SK-N-MC (cell line): ENCODE measurements at regions not wholly inside any gene's neighbourhood (a gene's known extent, or its start where the extent isn't known, plus 50 kb on each side); places are given as distances from the start of the nearest gene placed in this dataset.

ENCODE experiments used
- EZH2 ChIP-seq: fragments of 200-600 bp; sonication (generic); IDR thresholded peaks from one replicate; pipeline ENCODE4 v1.6.1; 2017; ENCODE audit warnings: antibody characterized with exemption
- FOXP2 ChIP-seq: optimal IDR thresholded peaks from 2 replicates; pipeline ENCODE3; 2011; ENCODE audit warnings: mild to moderate bottlenecking, moderate library complexity; ENCODE audit not compliant: insufficient read depth; ENCODE audit errors: extremely low read length, control extremely low read depth
- POLR2AphosphoS5 ChIP-seq: IDR thresholded peaks from 2 replicates; pipeline ENCODE4 v1.6.1; 2012; ENCODE audit warnings: mild to moderate bottlenecking, low read depth, low read length, borderline replicate concordance

DNA sequence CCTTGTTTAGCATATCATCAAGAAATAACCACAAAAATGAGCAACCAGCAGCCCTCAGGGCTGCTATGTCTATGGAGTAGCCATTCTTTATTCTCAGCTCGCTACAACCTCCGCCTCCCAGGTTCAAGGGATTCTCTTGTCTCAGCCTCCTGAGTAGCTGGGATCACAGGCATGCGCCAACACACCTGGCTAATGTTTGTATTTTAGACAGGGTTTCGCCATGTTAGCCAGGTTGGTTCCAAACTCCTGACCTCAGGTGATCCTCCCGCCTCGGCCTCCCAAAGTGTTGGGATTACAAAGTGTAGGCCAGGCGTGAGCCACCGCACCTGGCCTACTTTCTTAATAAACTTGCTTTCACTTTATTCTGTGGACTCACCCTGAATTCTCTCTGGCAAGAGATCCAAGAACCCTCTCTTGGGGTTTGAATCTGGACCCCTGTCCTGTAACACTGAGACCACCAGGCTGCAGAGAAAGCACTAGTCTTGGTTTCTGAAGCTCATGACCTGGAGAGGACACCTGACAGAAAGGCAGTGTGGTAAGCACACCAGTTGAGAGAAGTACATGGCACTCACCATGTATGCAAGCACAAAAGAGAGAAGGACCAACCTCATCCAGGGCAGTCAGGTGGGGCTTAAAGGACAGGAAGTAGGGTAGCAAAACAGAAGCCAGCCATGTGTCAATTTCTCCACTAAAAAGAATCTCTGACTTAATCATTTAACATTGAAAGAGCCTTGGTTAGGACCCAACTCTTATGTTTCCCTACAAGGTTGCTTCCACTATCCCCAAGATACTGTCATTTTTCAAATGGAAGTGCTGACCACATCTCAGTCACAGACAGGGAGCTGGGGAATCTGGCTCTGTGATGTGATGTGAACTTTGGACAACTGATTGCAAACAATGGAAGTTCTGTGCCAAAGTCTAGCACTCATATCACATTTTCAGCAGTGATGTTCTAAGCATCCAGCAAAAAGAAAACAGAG is 97.4 kb upstream of the DST start:
- TF ChIP-seq EZH2 (no peak), POLR2AphosphoS5 (no peak), FOXP2 (no peak)
